ENCODE measurements at regions not wholly inside any gene's neighbourhood (a gene's known extent, or its start where the extent isn't known, plus 50 kb on each side); places are given as distances from the start of the nearest gene placed in this dataset.

- TF ChIP-seq CTCF (IDR thresholded peaks at IDR 0.05) (no peak), POLR2A (IDR thresholded peaks at IDR 0.05) (no peak)
Observed at GRCh38 chr14:54310151-54310850, 86.5 kb upstream of the CDKN3 start.

Measured in right lobe of liver (tissue), 4 donors.